ENCODE measurements at regions not wholly inside any gene's neighbourhood (a gene's known extent, or its start where the extent isn't known, plus 50 kb on each side); places are given as distances from the start of the nearest gene placed in this dataset.
"Not testable (repeated sequence)": the region's sequence is repeated elsewhere in the genome, so short reads cannot be mapped to it uniquely, and the experiment has no call there.

DNA sequence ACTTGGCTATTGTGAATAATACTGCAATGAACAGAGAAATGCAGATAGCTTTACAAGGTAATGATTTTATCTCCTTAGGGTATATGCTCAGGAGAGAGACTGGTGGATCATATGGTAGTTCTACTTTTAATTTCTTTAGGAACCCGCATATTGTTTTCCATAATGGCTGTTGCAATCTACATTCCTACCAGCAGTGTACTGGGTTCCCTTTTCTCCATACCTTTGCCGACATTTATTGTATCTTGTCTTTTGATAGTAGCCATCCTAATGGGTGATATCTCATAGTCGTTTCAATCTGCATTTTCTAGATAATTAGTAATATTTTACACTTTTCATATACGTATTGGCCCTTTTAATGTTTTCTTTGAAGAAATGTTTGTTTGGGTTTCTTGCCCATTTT, 702.9 kb upstream of the ACVR2A start:
- Histone ChIP-seq H3K4me3 (ENCODE audit: low read length) (no peak overlapping the region), H3K27me3 (ENCODE audit: control insufficient read depth, insufficient read depth) (no peaks in the 10 kb centered on the region), H3K27ac (ENCODE audit: low read length) (no peak overlapping the region), H3K4me1 (ENCODE audit: control insufficient read depth, insufficient read depth, low read length) (no peaks in the 10 kb centered on the region), H3K9me3 (ENCODE audit: control insufficient read depth, low read length) (no peaks in the 10 kb centered on the region)
- no peak for ATAC-seq
- DNase-seq, result no peak
- intact Hi-C loops (cut with DNase I), result no loop called here
- WGBS, result 86% methylated on average over 4 of the region's 4 CpGs

DNA sequence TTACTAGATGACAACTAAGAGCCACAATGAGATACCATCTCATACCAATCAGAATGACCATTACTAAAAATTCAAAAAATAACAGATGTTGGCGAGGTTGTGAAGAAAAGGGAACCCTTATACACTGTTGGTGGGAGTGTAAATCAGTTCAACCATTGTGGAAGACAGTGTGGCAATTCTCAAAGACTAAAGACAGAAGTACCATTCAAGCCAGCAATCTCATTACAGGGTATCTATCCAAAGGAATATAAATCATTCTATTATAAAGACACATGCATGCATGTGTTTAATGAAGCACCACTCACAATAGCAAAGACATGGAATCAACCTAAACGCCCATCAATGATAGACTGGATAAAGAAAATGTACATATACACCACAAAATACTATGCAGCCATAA, 705.1 kb upstream of the ACVR2A start:
- H3K9me3 ChIP-seq (ENCODE audit: control insufficient read depth, low read length); ATAC-seq; H3K4me3 ChIP-seq (ENCODE audit: low read length); DNase-seq; H3K27ac ChIP-seq (ENCODE audit: low read length); intact Hi-C loops (cut with DNase I); H3K4me1 ChIP-seq (ENCODE audit: control insufficient read depth, insufficient read depth, low read length); H3K27me3 ChIP-seq (ENCODE audit: control insufficient read depth, insufficient read depth): not testable (repeated sequence)
- WGBS, result 53% methylated on average over 2 of the region's 2 CpGs

DNA sequence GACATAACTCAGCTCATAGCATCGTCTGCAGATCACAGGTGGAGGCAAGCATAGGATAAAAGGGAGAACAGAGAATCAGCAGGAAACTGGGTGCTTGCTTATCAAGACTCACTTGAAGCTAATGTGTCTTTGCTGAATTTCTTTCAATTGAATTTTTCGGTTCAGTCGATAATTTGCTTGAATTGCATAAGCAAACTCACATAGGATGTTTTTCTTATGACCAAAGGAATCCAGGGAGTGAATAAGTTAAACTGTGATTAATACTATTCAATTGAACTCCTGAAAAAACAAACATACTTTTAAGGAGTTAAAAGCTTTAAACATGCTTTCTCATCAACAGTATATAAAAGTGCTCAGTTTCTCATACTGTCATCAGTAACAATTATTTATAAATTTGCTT, 707.1 kb upstream of the ACVR2A start:
- Histone ChIP-seq H3K9me3 (ENCODE audit: control insufficient read depth, low read length) (no peaks in the 10 kb centered on the region), H3K27me3 (ENCODE audit: control insufficient read depth, insufficient read depth) (no peaks in the 10 kb centered on the region), H3K4me3 (ENCODE audit: low read length) (no peak overlapping the region), H3K4me1 (ENCODE audit: control insufficient read depth, insufficient read depth, low read length) (no peaks in the 10 kb centered on the region), H3K27ac (ENCODE audit: low read length) (no peak overlapping the region)
- ATAC-seq, result no peak
- WGBS, result 78% methylated on average over 3 of the region's 3 CpGs
- intact Hi-C loops (cut with DNase I), result no loop called here
- DNase-seq, result no peak

DNA sequence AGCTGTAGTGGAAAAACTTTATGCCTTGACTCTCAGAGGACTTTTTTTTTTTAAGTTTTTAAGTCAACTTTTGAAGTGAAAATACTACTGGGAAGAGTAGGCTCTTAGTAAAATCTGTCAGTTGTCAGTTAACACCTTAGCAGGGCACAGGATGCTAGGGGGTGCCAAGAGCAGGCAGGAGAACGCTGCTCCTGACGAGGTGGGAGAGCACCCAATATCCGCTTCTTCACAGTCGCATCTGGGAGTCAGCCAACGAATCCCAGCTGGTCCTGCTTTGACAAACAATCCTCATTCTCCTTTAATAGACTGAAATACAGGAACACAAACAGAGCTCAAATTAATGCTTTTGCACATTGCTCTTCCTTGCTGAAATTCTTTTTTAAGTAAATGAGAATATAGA, 709.5 kb upstream of the ACVR2A start:
- intact Hi-C loops (cut with DNase I), result no loop called here
- H3K4me3 ChIP-seq (ENCODE audit: low read length), result no peak overlapping the region
- ATAC-seq, result no peak

DNA sequence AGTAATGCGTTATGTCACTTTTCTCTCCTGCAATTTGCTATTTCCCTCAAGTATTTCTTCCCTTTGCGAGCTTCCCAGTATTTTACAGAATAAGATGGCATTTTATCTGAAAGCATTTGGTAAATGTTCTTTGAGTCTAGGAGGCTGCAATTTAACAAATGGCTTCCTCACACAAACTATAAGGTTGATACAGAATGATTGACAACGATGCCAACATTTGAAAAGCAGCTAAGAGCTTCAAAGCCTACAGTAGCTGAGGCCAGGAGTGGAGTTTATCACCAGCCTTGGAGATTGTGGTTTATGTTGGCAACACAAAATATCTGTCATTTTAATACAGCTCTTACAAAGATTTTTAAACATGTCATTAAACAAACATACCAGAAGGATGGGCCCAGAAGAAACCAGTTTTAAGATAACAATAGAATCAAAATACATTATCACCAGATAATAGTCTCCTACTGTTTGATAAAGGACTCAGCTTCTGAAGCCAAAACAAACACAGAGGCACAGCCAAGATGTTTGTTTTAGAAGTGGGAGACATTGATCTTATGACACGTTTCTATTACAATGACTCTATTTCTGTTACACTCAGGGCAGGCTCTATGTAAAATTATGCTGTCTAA, 711.4 kb upstream of the ACVR2A start:
- WGBS, result 49% methylated on average over 4 of the region's 4 CpGs
- DNase-seq (no peak), ATAC-seq (no peak)
- Histone ChIP-seq H3K9me3 (ENCODE audit: control insufficient read depth, low read length) (no peaks in the 10 kb centered on the region), H3K4me3 (ENCODE audit: low read length) (no peak overlapping the region), H3K27ac (ENCODE audit: low read length) (no peak overlapping the region), H3K27me3 (ENCODE audit: control insufficient read depth, insufficient read depth) (no peaks in the 10 kb centered on the region), H3K4me1 (ENCODE audit: control insufficient read depth, insufficient read depth, low read length) (no peaks in the 10 kb centered on the region)
- intact Hi-C loops (cut with DNase I), result no loop called here

More for the DNA sequence above, 709.5 kb upstream of the ACVR2A start:
- Histone ChIP-seq H3K4me1 (ENCODE audit: control insufficient read depth, insufficient read depth, low read length) (no peaks in the 10 kb centered on the region), H3K27ac (ENCODE audit: low read length) (no peak overlapping the region), H3K27me3 (ENCODE audit: control insufficient read depth, insufficient read depth) (no peaks in the 10 kb centered on the region), H3K9me3 (ENCODE audit: control insufficient read depth, low read length) (no peaks in the 10 kb centered on the region)
- DNase-seq, result peak; percentile 10 to 41 (median 30)
- 36% methylated on average over 5 of the region's 5 CpGs for WGBS

DNA sequence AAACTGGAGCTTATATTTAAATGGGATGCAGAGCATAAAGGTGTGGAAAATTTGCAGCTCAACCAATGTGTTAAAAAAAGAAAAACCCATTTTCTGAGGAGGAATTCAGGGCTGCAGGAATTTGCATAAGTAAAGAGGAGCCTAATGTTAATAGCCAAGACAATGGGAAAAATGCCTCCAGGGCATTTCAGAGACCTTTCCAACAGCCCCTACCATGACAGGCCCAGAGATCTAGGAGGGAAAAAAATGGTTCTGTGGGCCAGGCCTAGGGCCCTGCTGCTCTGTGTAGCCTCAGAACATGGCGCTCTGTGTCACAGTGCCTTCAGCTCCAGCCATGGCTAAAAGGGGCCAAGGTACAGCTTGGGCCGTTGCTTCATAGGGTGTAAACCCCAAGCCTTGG, 719.7 kb upstream of the ACVR2A start:
- ATAC-seq (no peak), DNase-seq (no peak)
- no peaks in the 10 kb centered on the region for H3K4me1 ChIP-seq (ENCODE audit: control insufficient read depth, insufficient read depth, low read length)
- H3K27ac ChIP-seq (ENCODE audit: low read length), result no peak overlapping the region
- intact Hi-C loops (cut with DNase I), result no loop called here
- no peaks in the 10 kb centered on the region for H3K27me3 ChIP-seq (ENCODE audit: control insufficient read depth, insufficient read depth)
- H3K9me3 ChIP-seq (ENCODE audit: control insufficient read depth, low read length), result peaks cover 4% of the 10 kb centered on the region
- H3K4me3 ChIP-seq (ENCODE audit: low read length), result no peak overlapping the region
- 78% methylated on average over 2 of the region's 2 CpGs for WGBS

DNA sequence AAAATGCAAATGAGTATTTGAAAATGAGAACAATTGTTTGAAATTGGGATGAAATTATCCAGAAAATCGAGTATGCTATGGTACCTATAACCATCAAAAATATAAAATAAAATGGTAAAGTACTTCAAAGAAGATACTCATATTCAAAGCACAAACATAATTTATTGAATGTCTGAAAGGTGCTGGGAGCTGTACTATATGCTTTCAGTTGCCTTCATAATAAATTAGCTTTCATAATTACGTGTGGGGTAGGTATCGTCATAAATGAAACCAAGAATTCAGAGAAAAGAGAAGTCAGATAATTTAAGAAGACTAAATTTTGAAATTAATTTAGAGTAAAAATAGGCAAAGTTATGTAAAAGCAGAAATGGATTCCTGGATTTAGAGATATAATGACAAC, 721.9 kb upstream of the ACVR2A start:
- H3K4me1 ChIP-seq (ENCODE audit: control insufficient read depth, insufficient read depth, low read length), result no peaks in the 10 kb centered on the region
- H3K9me3 ChIP-seq (ENCODE audit: control insufficient read depth, low read length), result peaks cover 4% of the 10 kb centered on the region
- DNase-seq (no peak), ATAC-seq (no peak)
- no peak overlapping the region for H3K4me3 ChIP-seq (ENCODE audit: low read length)
- intact Hi-C loops (cut with DNase I), result no loop called here
- 80% methylated on average over 3 of the region's 3 CpGs for WGBS
- H3K27ac ChIP-seq (ENCODE audit: low read length), result no peak overlapping the region
- no peaks in the 10 kb centered on the region for H3K27me3 ChIP-seq (ENCODE audit: control insufficient read depth, insufficient read depth)

DNA sequence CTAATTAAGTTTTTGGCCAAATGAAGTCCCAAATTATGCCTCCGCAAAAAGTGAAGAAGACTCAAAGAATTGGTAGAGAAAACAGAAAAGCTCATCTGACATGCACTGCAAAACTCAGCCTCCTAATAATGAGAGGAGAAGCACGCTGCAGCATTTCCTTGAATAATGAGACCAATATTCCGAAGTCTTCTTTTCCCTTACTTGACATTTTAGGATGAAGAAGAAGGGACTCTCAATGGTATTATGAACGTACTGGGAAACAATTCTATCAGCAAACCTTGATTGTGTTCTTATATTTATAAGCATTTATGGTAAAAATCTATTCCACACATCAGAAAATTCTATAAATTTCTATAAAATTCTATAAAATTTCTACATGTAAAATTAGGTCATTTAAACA, 733.9 kb upstream of the ACVR2A start:
- 74% methylated on average over 4 of the region's 4 CpGs for WGBS
- intact Hi-C loops (cut with DNase I), result no loop called here
- ATAC-seq (no peak), DNase-seq (no peak)
- no peaks in the 10 kb centered on the region for H3K27me3 ChIP-seq (ENCODE audit: control insufficient read depth, insufficient read depth)
- H3K4me3 ChIP-seq (ENCODE audit: low read length), result no peak overlapping the region
- peaks cover 1% of the 10 kb centered on the region for H3K4me1 ChIP-seq (ENCODE audit: control insufficient read depth, insufficient read depth, low read length)
- no peak overlapping the region for H3K27ac ChIP-seq (ENCODE audit: low read length)
- H3K9me3 ChIP-seq (ENCODE audit: control insufficient read depth, low read length), result no peaks in the 10 kb centered on the region

DNA sequence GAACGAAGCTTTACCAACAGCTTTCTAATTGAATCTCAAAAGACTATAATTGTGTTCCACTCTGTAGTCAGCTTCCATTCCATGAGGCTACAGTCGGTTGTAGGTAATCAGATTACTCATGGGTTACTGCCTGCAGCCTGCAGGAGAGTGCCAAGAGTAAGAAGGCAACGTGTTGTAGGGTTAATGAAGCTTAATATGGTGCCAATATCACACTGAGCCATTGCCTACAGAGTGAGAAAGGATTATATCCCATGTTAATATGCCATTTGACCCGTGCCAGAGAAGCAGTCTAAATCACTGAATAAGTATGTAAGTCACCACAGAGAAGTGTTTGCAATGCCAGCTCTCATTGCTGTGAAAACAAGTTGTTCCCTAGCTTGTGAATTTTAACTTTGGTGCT, 734.5 kb upstream of the ACVR2A start:
- DNase-seq (no peak), ATAC-seq (no peak)
- peaks cover 1% of the 10 kb centered on the region for H3K4me1 ChIP-seq (ENCODE audit: control insufficient read depth, insufficient read depth, low read length)
- intact Hi-C loops (cut with DNase I), result no loop called here
- no peaks in the 10 kb centered on the region for H3K27me3 ChIP-seq (ENCODE audit: control insufficient read depth, insufficient read depth)
- WGBS, result 45% methylated on average over 4 of the region's 4 CpGs
- H3K27ac ChIP-seq (ENCODE audit: low read length), result no peak overlapping the region
- H3K4me3 ChIP-seq (ENCODE audit: low read length), result no peak overlapping the region
- H3K9me3 ChIP-seq (ENCODE audit: control insufficient read depth, low read length), result no peaks in the 10 kb centered on the region

DNA sequence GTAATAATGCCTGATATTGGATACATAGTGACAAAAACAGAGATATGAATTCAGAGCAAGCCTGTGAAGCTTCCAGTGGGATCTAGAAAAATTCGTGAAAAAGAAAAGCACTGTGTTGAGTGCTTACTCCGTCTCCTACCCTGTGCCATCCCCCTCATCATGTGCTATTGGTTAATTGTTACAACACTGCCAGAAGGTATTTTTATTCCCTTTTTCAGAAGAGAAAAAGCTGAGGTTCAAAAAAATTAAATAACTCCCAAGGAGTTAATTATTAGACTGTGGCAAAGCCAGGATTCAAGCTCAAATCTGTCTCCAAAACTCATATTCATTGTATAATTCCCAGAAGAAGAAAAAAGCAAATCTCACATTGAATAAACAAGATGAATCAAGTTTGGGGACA, 735.5 kb upstream of the ACVR2A start:
- no peak for DNase-seq
- WGBS, result 58% methylated on average over 2 of the region's 2 CpGs
- intact Hi-C loops (cut with DNase I), result no loop called here
- H3K9me3 ChIP-seq (ENCODE audit: control insufficient read depth, low read length), result no peaks in the 10 kb centered on the region
- H3K4me1 ChIP-seq (ENCODE audit: control insufficient read depth, insufficient read depth, low read length), result peaks cover 1% of the 10 kb centered on the region
- H3K27me3 ChIP-seq (ENCODE audit: control insufficient read depth, insufficient read depth), result no peaks in the 10 kb centered on the region
- H3K4me3 ChIP-seq (ENCODE audit: low read length), result no peak overlapping the region
- no peak for ATAC-seq
- H3K27ac ChIP-seq (ENCODE audit: low read length), result no peak overlapping the region

DNA sequence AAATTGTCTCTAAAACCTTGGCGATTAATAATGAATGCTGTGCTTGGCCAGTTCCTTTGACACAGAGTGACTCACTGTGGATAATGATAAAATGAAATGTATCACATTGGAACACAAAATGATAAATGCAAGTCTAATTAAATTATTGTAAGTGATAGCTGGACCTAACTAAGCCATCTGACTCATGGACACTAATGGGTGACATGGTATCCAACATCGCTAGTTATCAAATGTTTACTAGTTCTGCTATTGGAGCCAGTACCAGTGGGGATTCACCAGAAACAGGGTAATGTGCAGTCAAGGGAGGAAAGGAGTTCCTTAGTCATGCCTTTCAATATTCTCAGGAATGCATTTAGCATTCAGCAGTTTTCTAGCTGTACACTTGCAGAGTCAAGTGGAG, 736.3 kb upstream of the ACVR2A start:
- H3K4me3 ChIP-seq (ENCODE audit: low read length), result no peak overlapping the region
- intact Hi-C loops (cut with DNase I), result no loop called here
- no peak for ATAC-seq
- no peaks in the 10 kb centered on the region for H3K27me3 ChIP-seq (ENCODE audit: control insufficient read depth, insufficient read depth)
- H3K4me1 ChIP-seq (ENCODE audit: control insufficient read depth, insufficient read depth, low read length), result peaks cover 1% of the 10 kb centered on the region
- no peak for DNase-seq
- H3K27ac ChIP-seq (ENCODE audit: low read length), result no peak overlapping the region
- H3K9me3 ChIP-seq (ENCODE audit: control insufficient read depth, low read length), result no peaks in the 10 kb centered on the region
- WGBS, result 72% methylated on average over 2 of the region's 2 CpGs
